ENCODE measurements at regions not wholly inside any gene's neighbourhood (a gene's known extent, or its start where the extent isn't known, plus 50 kb on each side); places are given as distances from the start of the nearest gene placed in this dataset.

GRCh38 chr6:74181471-74181870 is 485.5 kb downstream of the CD109 start:
- TF ChIP-seq CTCF (IDR thresholded peaks at IDR 0.05) (no peak), EZH2 (IDR thresholded peaks at IDR 0.05) (no peak), EZH2phosphoT487 (IDR thresholded peaks at IDR 0.05) (no peak)
